NCI-H69 (cell line): ENCODE measurements at regions not wholly inside any gene's neighbourhood (a gene's known extent, or its start where the extent isn't known, plus 50 kb on each side); places are given as distances from the start of the nearest gene placed in this dataset.

ENCODE experiments used
- DNase-seq: peaks from one replicate; lab custom pipeline; 2025; lab: John Stamatoyannopoulos, UW

GRCh38 chr6:164021589-164022250 lies 607.2 kb downstream of the QKI start:
- DNase-seq = no peak

GRCh38 chr6:164020142-164020541 lies 605.6 kb downstream of the QKI start:
- DNase-seq = no peak

GRCh38 chr6:164018133-164018532 lies 603.6 kb downstream of the QKI start:
- no peak for DNase-seq

GRCh38 chr6:164016056-164016455 lies 601.5 kb downstream of the QKI start:
- no peak for DNase-seq

- peak; percentile 81 for DNase-seq
These were observed 600.6 kb downstream of the QKI start for GRCh38 chr6:164015088-164015484.

GRCh38 chr6:164014346-164015087 lies 600.0 kb downstream of the QKI start:
- DNase-seq = peak; percentile 70

- peak; percentile 17 for DNase-seq
These were observed 599.1 kb downstream of the QKI start for GRCh38 chr6:164013480-164014208.

GRCh38 chr6:164011321-164011720 lies 596.8 kb downstream of the QKI start:
- no peak for DNase-seq

GRCh38 chr6:164010441-164011103 lies 596.1 kb downstream of the QKI start:
- DNase-seq = no peak

GRCh38 chr6:164008902-164009301 lies 594.4 kb downstream of the QKI start:
- no peak for DNase-seq

- no peak for DNase-seq
These were observed 593.4 kb downstream of the QKI start for GRCh38 chr6:164007881-164008280.

GRCh38 chr6:164006459-164006858 lies 591.9 kb downstream of the QKI start:
- no peak for DNase-seq

GRCh38 chr6:164005004-164005711 lies 590.6 kb downstream of the QKI start:
- no peak for DNase-seq

- DNase-seq = no peak
These were observed 585.8 kb downstream of the QKI start for GRCh38 chr6:164000276-164000675.

- no peak for DNase-seq
These were observed 585.1 kb downstream of the QKI start for GRCh38 chr6:163999475-164000125.

- DNase-seq = no peak
These were observed 584.0 kb downstream of the QKI start for GRCh38 chr6:163998496-163998895.

GRCh38 chr6:163996491-163996890 lies 582.0 kb downstream of the QKI start:
- no peak for DNase-seq

- no peak for DNase-seq
These were observed 580.0 kb downstream of the QKI start for GRCh38 chr6:163994566-163994965.

GRCh38 chr6:163992701-163993100 lies 578.2 kb downstream of the QKI start:
- DNase-seq = no peak

GRCh38 chr6:163992056-163992455 lies 577.5 kb downstream of the QKI start:
- no peak for DNase-seq

GRCh38 chr6:163991321-163991720 lies 576.8 kb downstream of the QKI start:
- no peak for DNase-seq
